MG63 (cell line): ENCODE measurements at regions not wholly inside any gene's neighbourhood (a gene's known extent, or its start where the extent isn't known, plus 50 kb on each side); places are given as distances from the start of the nearest gene placed in this dataset.
A peak's percentile ranks its signal among the peaks of the same experiment; 100 is the strongest.

Experiments used
- DNase-seq: peaks from one replicate; pipeline ENCODE4 v3.0.0-alpha.2; 2020
- H3K27me3 ChIP-seq: fragments of 250-450 bp; sonication (Bioruptor Pico); 2 replicates; pipeline ENCODE4 v1.5.1; 2020; ENCODE audit warnings: mild to moderate bottlenecking, moderate library complexity
- H3K36me3 ChIP-seq: fragments of 250-450 bp; sonication (Bioruptor Pico); 2 replicates; pipeline ENCODE4 v1.5.1; 2020; ENCODE audit warnings: mild to moderate bottlenecking, moderate library complexity
- H3K4me3 ChIP-seq: fragments of 250-450 bp; sonication (Bioruptor Pico); 2 replicates; pipeline ENCODE4 v1.5.1; 2020; ENCODE audit warnings: mild to moderate bottlenecking, moderate library complexity
- H3K9me3 ChIP-seq: fragments of 250-450 bp; sonication (Bioruptor Pico); 2 replicates; pipeline ENCODE4 v1.5.1; 2020; ENCODE audit warnings: mild to moderate bottlenecking, moderate library complexity

DNA sequence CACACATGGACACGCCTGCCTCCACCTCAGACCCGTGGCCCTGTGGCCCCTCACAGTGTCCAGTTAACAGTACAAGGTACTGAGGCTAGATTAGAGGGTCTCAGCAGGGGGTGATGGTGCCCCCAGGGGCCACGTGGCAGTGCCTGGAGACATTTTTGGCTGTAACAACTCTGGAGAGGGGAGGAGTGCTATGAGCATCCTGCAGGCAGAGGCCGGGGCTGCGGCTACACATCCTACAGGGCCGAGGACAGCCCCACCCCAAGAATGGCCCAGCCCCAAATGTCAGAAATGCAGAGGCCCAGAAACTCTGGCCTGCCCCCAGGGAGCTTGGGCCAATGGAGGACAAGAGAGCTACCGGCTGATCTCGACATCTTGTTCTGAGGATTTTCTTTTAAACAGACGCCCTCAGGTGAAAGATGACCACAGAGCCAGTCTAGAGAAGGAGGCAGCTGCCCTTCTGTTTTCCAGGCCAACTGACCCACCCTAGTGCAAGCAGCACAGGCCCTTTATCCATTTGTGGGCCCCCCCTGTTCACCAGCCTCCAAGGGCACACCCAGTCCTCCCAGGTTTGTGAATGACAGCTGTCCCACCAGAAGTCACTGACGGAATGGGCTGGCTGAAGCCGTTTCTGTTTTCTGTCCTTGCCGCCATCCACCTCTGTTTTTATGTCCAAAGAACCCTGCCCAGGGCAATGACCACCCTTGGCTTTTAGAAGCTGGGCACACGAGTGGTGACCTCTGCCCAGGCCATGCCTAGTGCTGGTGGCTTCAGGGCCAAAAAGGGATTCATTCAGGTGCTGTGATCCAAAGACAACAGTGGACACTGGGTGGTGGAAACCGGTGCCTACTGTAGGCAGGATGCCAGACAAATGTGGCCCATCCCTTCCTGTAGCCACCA lies 85.2 kb upstream of the LINC01488 start:
- H3K27me3 ChIP-seq: no peaks in the 10 kb centered on the region
- no peaks in the 10 kb centered on the region for H3K36me3 ChIP-seq
- H3K4me3 ChIP-seq: no peak overlapping the region
- no peaks in the 10 kb centered on the region for H3K9me3 ChIP-seq
- DNase-seq: no peak

DNA sequence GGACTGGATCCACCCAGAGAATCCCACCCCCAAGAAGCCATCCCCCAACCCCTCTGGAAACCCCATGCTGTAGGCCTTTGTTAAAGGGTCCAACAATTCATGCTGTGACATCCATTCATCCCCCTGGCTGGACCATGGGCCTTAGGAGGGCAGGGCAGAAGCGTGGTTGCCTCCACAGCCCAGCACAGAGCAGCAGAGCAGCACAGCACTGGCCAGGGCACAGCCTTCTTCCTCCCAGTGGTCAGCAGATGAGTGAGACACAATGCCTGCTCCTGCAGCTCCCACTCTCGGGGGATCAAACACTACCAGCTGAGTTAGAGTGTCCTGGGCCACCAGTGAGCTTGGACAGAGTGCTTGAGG lies 84.5 kb upstream of the LINC01488 start:
- DNase-seq: no peak
- no peaks in the 10 kb centered on the region for H3K36me3 ChIP-seq
- H3K27me3 ChIP-seq: no peaks in the 10 kb centered on the region
- H3K9me3 ChIP-seq: no peaks in the 10 kb centered on the region
- H3K4me3 ChIP-seq: no peak overlapping the region

DNA sequence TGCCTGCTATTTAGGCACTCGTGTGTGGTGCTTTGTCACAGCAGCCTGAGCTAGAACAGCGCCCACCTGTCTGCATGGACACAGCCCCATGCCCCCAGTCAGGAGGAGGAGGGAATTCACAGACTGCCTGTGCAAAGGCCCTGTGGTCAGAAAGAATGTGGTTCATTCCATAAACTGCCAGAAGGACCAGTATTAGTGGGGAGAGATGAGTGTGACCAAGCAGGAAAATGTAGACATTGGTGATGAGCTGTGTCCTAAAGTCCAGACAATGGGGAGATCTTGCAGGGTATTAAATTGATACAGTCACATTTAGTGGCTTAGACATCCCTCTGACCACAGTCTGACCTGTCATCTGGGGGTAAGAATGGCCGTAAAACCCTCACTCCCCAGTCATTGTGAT lies 83.7 kb upstream of the LINC01488 start:
- Histone ChIP-seq H3K36me3 (no peaks in the 10 kb centered on the region), H3K9me3 (0 out of 2 replicates have a peak, but pooled peaks cover under 1% of the 10 kb centered on the region), H3K4me3 (no peak overlapping the region), H3K27me3 (no peaks in the 10 kb centered on the region)
- no peak for DNase-seq

DNA sequence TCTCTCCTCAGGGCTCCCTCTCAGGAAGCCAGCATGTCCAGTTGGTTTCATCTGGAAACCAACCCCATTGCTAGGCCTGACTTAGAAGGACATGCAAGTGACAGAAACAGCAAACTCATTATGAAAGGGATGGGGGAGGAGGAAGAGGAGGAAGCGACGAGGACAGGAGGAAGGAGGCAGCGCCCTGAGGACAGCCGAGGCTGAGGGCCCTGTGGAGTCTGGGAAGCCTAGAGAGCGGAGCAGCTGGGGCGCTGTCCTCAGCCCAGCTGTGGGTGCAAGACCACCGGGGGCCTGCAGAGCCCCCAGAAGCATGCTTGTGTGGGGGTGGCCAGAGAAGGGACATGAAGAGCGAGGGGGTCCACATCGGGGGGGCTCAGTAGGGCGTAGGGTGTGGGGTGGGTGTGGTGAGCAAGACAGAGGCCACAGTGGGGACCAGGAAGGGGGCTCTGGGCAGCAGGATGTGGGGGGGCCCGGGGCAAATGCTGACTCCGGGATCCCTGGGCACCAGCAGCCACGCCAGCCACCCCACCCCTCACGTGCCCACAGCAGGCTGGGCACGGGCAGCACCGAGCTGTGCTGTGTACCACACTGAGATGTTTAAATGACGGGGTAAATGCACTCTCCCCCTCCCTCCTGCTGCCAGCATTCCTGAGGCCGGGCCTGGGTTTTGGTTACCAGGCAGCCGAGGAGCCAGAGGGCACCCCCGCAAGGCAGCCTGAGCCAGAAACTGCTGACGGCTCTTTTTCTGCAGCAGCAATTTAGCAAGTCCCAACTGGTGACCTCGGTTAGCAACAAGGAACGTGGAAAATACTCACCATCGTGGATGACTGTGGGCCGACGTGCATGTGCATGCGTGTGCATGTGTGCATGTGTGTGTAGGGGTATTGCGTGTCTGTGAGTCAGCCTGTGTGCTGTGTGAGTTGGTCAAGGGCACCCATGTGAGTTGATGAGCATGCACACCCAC lies 82.7 kb upstream of the LINC01488 start:
- no peaks in the 10 kb centered on the region for H3K27me3 ChIP-seq
- peaks cover 2% of the 10 kb centered on the region; the same call in 1 of the 2 replicates for H3K9me3 ChIP-seq
- H3K4me3 ChIP-seq: no peak overlapping the region
- peak; percentile 15 for DNase-seq
- H3K36me3 ChIP-seq: no peaks in the 10 kb centered on the region

DNA sequence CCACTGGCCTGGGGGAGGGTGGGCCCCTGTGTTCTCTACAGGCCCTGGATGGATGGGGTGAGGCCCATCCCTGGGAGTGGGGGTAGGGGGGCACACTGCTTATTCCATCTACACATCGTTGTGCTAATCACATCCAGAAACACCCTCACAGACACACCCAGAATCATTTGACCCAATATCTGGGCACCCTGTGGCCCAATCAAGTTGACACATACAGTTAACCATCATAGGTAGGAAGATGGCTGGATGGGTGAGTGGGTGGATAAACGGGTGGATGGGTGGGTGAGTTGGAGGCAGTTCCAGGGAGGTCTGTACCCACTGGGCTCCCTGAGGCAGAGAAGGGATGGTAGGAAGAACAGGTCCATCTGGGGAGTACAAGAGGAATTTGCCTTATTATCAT lies 81.3 kb upstream of the LINC01488 start:
- peaks cover 2% of the 10 kb centered on the region; the same call in 1 of the 2 replicates for H3K9me3 ChIP-seq
- H3K36me3 ChIP-seq: no peaks in the 10 kb centered on the region
- H3K27me3 ChIP-seq: no peaks in the 10 kb centered on the region
- no peak for DNase-seq
- no peak overlapping the region for H3K4me3 ChIP-seq

DNA sequence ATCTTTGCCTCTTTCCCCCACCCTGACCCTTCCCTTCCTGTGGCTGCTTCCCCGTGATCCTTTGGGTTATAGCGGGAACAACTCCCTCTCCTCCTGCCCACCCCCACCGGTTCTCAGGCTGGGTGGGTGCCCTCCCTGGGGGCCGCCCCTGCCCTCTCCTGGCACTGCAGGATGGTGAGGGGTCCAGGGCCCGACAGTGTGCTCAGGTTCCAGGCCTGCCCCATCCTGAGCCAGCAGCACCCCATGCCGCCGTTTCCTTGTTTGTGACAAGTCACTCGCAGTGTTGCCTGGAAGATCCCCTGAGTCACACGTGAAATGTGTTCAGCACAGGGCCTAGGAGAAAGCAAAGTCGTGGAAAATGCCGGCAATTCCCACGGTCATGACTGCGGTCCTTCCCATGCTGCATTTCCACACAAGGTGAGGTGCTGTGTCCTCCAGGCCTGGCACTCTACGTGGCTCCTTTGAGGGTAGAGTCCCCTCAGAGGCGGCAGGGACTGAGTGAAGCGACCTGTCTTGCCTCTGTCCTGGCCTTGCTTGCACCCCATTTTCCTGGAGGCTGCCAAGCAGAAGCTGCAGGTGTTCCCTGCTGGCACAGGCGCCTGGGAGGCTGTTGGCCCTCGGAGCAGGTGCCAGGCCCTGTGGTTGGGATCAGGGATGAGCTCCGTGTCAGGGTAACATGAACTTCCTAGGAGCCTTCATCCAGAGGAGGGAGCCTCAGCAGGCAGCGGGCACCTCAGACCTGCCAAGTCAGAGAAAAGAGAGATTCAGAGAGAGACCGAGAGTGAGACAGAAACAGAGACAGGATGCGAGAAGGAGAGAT lies 80.5 kb upstream of the LINC01488 start:
- H3K9me3 ChIP-seq: peaks cover 2% of the 10 kb centered on the region; the same call in 1 of the 2 replicates
- DNase-seq: no peak
- no peaks in the 10 kb centered on the region for H3K36me3 ChIP-seq
- H3K27me3 ChIP-seq: no peaks in the 10 kb centered on the region
- H3K4me3 ChIP-seq: no peak overlapping the region

DNA sequence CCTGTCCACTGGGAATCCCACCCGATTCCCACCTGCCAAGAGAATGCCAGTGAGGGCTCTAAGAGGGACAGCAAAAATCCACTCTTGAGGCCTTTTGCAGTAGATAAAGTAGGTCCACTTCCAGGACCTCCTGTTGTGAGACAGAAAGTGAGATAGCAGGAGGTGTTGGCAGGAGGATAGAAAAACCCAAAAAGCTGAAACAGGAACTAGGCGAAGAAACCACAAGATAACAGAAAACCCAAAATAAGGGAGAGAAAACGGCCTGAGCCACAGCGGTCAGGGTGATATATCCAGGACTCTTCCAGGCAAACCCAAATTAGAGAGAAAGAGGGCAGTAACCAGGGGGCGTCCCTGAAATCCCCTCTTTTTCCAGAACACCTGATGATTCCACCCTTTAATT lies 79.7 kb upstream of the LINC01488 start:
- no peak for DNase-seq
- no peak overlapping the region for H3K4me3 ChIP-seq
- H3K36me3 ChIP-seq: no peaks in the 10 kb centered on the region

DNA sequence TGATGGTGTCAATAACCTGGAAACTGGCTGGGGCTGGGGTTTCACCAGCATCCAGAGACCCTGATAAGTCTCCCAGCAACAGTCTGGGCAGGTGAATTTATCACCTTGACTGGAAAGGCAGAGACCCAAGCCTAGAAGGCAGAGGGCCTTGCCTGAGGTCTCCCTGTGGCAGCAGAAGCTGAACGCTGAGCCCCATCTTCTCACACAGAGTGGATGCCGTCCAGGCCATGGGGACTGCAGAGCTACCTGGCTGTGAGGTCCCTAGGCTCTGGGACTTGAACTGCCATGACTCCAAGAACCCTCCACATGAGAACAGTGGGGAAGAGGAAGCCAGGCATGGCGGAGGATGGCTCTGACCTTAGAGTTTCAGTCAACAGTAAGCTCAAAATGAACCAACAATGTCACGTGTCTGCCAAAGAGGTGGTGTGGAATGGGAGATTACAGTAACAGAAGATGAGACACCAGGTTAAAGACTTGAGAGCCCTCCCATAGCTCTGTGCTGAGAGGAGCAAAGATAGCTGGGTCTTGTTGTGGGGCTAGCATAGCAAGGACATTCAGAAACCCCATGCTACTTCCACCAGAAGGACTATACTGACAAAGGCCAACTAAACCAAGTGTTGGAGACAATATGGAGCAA lies 79.1 kb upstream of the LINC01488 start:
- DNase-seq: peak; percentile 25
- H3K4me3 ChIP-seq: no peak overlapping the region
- no peaks in the 10 kb centered on the region for H3K36me3 ChIP-seq

More for the DNA sequence above, 79.7 kb upstream of the LINC01488 start:
- Histone ChIP-seq H3K9me3 (peaks cover 2% of the 10 kb centered on the region; the same call in 1 of the 2 replicates), H3K27me3 (no peaks in the 10 kb centered on the region)

DNA sequence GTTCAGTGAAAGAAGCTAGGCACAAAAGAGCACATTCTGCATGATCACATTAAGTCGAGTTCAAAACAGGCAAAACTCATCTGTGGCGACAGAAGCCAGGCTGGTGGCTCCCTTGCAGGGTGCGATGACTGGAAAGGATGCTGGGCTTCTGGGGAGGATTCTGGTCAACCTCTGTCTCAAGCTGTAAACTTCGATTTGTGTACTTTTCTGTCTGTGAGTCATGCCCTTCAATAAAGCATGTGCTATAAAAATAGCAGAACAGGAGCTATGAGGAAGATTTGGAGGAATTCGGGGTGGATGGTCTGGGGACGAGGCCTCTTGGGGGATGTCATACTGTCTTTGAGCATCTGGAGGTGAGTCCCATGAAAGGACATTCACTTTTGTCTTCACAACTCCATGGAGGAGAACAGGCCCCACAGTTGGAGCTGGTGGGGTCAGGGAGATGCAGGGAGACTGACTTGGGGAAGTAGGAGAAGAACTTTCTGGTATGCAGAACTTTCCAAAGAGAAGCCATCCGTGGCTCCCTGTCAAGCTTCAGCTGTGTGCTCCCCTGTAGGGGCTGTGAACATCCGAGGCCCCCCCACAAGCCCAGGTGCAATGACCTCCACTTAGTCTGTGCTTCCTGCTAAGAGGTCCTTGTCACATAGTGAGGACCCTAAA lies 77.8 kb upstream of the LINC01488 start:
- Histone ChIP-seq H3K27me3 (no peaks in the 10 kb centered on the region), H3K36me3 (no peaks in the 10 kb centered on the region)
- DNase-seq: no peak

More for the DNA sequence above, 79.1 kb upstream of the LINC01488 start:
- Histone ChIP-seq H3K27me3 (no peaks in the 10 kb centered on the region), H3K9me3 (peaks cover 2% of the 10 kb centered on the region; the same call in 1 of the 2 replicates)

DNA sequence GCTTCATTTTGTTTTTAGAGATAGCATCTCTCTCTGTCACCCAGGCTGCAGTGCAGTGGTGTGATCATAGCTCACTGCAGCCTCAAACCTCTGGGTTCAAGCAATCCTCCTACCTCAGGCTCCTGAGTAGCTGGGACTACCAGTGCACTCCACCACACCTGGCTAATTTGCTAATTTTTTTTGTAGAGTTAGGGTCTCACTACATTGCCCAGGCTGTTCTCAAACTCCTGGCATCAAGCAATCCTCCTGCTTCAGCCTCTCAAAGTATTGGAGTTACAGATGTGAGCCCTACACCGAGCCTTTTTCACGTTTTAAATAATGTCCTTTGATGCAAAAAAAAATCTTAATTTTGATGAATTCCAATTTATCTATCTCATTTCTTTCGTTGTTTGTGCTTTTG lies 75.4 kb upstream of the LINC01488 start:
- Histone ChIP-seq H3K27me3 (no peaks in the 10 kb centered on the region), H3K36me3 (no peaks in the 10 kb centered on the region), H3K9me3 (peaks cover 2% of the 10 kb centered on the region; the same call in 1 of the 2 replicates), H3K4me3 (no peak overlapping the region)
- no peak for DNase-seq

More for the DNA sequence above, 77.8 kb upstream of the LINC01488 start:
- Histone ChIP-seq H3K4me3 (no peak overlapping the region), H3K9me3 (peaks cover 2% of the 10 kb centered on the region; the same call in 1 of the 2 replicates)

DNA sequence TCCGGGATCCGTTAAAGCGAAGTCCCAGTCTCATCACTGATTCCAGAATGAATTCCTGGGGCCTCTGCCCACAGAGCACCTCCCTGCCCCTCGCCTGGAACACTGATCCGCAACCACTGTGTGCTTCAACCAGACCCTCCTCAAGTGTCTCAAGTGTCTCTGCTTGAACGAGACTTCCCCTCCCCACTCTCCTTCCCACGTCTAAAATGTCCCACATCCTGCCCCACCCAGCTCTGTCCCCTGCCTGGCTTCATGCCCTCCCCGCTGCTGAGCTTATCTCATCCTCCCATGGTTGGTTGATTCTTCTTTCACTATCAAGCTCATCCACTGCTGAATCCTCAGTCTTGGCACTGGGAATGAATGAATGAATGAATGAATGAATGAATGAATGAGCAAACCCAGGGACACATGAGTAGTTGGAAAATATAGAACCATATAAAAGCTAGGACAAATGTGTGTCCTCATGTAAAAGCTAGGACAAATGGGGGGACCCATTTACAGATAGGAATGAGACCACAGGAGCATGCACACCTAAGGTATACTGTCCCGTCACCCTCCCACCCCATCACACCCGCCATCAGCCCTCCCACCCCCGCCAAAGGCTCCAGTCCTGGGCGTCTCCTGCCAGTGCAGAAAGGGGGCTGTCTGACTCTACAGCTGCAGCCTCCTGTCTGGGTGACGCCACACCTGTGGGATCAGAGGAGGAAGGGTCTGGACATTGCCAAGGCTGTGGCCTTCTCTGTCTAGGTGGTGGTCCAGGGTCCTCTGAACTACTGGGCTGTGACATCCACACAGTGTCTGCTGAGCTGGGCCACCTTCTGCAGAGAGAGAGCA lies 71.4 kb upstream of the LINC01488 start:
- DNase-seq: no peak
- Histone ChIP-seq H3K9me3 (no peaks in the 10 kb centered on the region), H3K4me3 (no peak overlapping the region), H3K36me3 (no peaks in the 10 kb centered on the region), H3K27me3 (no peaks in the 10 kb centered on the region)

DNA sequence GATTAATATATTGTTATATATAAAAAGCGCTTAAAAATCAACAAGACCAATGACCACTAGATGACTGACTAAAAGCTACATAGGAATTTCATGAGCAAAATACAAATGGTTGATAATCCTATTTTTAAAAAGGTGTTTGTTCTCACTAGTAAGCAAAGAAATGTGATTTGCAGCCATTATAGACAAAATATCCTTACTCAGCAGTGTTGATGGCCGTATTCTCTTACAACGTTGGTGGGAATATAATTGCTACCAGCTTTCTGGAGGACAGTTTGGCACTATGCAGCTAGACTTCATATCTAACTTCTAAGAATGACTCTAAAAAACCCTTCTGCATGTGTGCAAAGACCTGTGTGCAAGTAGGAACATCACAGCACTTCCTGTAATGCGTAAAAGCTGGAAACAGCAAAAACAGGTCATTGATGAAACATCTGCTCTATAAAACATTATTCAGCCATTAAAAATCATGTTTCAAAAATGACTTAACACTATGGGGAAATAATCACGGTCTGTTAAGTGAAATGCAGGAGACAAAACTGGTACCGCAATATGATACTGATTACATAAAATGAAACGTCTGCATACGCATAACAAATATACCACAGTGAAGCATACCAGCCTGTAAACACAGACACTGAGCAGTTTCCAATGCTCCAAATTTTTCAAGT lies 70.1 kb upstream of the LINC01488 start:
- Histone ChIP-seq H3K4me3 (no peak overlapping the region), H3K27me3 (no peaks in the 10 kb centered on the region), H3K36me3 (no peaks in the 10 kb centered on the region), H3K9me3 (no peaks in the 10 kb centered on the region)
- no peak for DNase-seq

DNA sequence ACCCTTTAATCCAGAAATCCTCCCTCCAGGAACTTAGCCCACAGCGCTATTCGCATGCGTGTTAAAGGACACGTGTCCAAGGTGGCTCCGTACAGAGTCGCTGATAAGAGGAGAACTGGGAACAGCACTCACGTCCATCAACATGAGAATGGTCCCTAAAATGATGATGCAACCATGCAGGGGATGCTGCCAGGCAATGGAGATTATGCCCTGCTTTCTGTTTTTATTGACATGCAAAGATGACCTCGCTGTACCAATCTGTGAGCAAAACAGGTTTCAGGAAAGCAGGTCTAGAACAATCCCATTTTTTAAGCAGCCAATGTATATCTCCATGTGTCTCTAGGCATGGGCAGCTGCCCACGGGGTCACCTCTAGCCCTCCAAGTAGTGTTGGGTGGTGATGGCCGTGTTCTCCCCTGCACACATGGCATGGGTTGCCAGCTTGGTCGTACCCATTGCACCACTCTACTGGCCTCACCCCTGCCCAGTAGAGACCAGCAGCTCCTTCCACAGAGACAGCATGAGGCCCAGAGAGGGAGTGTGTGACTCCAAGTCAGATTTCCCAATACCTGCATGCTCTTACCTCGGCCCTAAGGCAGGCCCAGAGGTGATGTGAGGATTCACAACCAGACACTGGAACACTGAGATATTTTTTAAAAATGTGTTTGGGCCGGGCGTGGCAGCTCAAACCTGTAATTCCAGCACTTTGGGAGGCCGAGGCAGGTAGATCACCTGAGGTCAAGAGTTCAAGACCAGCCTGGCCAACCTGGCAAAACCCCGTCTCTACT lies 68.3 kb upstream of the LINC01488 start:
- Histone ChIP-seq H3K4me3 (no peak overlapping the region), H3K36me3 (no peaks in the 10 kb centered on the region), H3K27me3 (no peaks in the 10 kb centered on the region), H3K9me3 (no peaks in the 10 kb centered on the region)
- DNase-seq: no peak

DNA sequence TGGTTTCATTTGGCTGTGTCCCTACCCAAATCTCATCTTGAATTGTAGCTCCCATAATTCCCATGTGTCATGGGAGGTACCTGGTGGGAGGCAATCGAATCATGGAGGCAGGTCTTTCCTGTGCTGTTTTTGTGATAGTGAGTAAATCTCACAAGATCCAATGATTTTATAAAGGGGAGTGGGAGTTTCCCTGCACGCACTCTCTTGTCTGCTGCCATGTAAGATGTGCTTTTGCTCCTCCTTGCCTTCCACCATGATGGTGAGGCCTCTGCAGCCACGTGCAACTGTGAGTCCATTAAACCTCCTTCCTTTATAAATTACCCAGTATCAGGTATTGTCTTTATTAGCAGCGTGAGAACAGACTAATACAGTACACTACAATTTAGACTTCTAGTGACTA lies 67.5 kb upstream of the LINC01488 start:
- no peak for DNase-seq
- Histone ChIP-seq H3K36me3 (no peaks in the 10 kb centered on the region), H3K4me3 (no peak overlapping the region), H3K27me3 (no peaks in the 10 kb centered on the region), H3K9me3 (no peaks in the 10 kb centered on the region)
